Keratinocyte (primary cell): ENCODE measurements at regions not wholly inside any gene's neighbourhood (a gene's known extent, or its start where the extent isn't known, plus 50 kb on each side); places are given as distances from the start of the nearest gene placed in this dataset.

Experiments
- EZH2 ChIP-seq: IDR thresholded peaks from one replicate; pipeline ENCODE4 v1.6.1; 2012; ENCODE audit warnings: inconsistent platforms, mild to moderate bottlenecking, low read length, moderate library complexity
- TF ChIP-seq, protein P1 (sequence below), 3 experiments: IDR thresholded peaks in 1 of 3; conservative IDR thresholded peaks in 1 of 3; optimal IDR thresholded peaks in 1 of 3; 2 replicates in 2 of 3; 3 replicates in 1 of 3; pipeline versions ENCODE3 to v1.5.1; 2011; ENCODE audit warnings: low read length in 3 of 3, mild to moderate bottlenecking in 3 of 3, moderate library complexity in 2 of 3, control low read depth in 1 of 3, inconsistent platforms in 1 of 3; ENCODE audit not compliant: insufficient read depth in 2 of 3; ENCODE audit errors: extremely low read depth in 1 of 3

GRCh38 chr1:177413982-177414596 is 243.3 kb downstream of the BRINP2 start:
- TF ChIP-seq, protein P1, sequence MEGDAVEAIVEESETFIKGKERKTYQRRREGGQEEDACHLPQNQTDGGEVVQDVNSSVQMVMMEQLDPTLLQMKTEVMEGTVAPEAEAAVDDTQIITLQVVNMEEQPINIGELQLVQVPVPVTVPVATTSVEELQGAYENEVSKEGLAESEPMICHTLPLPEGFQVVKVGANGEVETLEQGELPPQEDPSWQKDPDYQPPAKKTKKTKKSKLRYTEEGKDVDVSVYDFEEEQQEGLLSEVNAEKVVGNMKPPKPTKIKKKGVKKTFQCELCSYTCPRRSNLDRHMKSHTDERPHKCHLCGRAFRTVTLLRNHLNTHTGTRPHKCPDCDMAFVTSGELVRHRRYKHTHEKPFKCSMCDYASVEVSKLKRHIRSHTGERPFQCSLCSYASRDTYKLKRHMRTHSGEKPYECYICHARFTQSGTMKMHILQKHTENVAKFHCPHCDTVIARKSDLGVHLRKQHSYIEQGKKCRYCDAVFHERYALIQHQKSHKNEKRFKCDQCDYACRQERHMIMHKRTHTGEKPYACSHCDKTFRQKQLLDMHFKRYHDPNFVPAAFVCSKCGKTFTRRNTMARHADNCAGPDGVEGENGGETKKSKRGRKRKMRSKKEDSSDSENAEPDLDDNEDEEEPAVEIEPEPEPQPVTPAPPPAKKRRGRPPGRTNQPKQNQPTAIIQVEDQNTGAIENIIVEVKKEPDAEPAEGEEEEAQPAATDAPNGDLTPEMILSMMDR (optimal IDR thresholded peaks at IDR 0.05 in 1 of 3, IDR thresholded peaks at IDR 0.05 in 1 of 3, conservative IDR thresholded peaks at IDR 0.05 in 1 of 3; ENCODE audit: extremely low read depth in 1 of 3, insufficient read depth in 2 of 3, low read length in 3 of 3): no peak
- TF ChIP-seq EZH2: no peak
